Erythroblast (primary cell): ENCODE measurements at regions not wholly inside any gene's neighbourhood (a gene's known extent, or its start where the extent isn't known, plus 50 kb on each side); places are given as distances from the start of the nearest gene placed in this dataset.

ENCODE experiments used
- GATA1 ChIP-seq: IDR thresholded peaks from 2 replicates; pipeline ENCODE4 v1.6.1; 2011; ENCODE audit warnings: low read depth, mild to moderate bottlenecking, control low read depth, low read length, moderate library complexity
- POLR2A ChIP-seq: IDR thresholded peaks from 2 replicates; pipeline ENCODE4 v1.6.1; 2011; ENCODE audit warnings: mild to moderate bottlenecking, low read length

DNA sequence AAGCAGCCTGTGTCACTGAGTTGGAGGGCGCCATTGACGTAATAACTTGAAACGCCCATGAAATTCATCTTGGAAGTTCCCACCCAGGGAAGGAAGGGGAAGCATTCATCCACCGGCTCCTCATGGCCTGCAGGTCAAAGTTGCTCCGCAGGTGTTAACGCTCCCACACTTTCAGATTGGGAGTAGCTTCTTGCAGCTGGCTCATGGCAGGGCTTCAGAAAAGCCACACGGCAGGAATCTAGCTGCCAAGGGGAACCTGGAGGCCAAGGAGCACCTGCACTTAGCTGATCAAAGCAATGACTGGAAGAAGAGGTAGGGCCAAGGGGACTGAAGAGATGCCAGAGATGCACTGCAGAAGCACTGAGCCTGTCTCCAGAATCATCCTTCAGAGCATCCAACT is 203.2 kb downstream of the ARHGAP12 start:
- TF ChIP-seq POLR2A, result no peak
- no peak for TF ChIP-seq GATA1
